SK-N-SH treated with all-trans-retinoic acid at 6 μM for 48 hours (cell line): ENCODE measurements at regions not wholly inside any gene's neighbourhood (a gene's known extent, or its start where the extent isn't known, plus 50 kb on each side); places are given as distances from the start of the nearest gene placed in this dataset.

Source experiments
- ATAC-seq: fragments of 200-7000 bp; cut with Tn5 transposase; 3 replicates; pipeline ENCODE4 v1.9.1; 2020; ENCODE audit warnings: mild to moderate bottlenecking, moderate library complexity
- ARNTL ChIP-seq: fragments of 450-650 bp; formaldehyde crosslinking; IDR thresholded peaks from 2 replicates; pipeline ENCODE4 v1.5.0; 2020; ENCODE audit warnings: low read depth, mild to moderate bottlenecking, moderate library complexity, borderline replicate concordance
- BACH2 ChIP-seq: fragments of 250-450 bp; sonication (Bioruptor Pico); IDR thresholded peaks from 2 replicates; pipeline ENCODE4 v1.9.0; 2021; ENCODE audit warnings: mild to moderate bottlenecking, borderline replicate concordance
- CREB5 ChIP-seq: fragments of 250-450 bp; sonication (Bioruptor Pico); IDR thresholded peaks from 2 replicates; pipeline ENCODE4 v1.5.1; 2020; ENCODE audit warnings: low read depth, mild to moderate bottlenecking, moderate library complexity
- CSDC2 ChIP-seq: fragments of 250-450 bp; sonication (Bioruptor Pico); IDR thresholded peaks from 2 replicates; pipeline ENCODE4 v1.5.0; 2020; ENCODE audit warnings: mild to moderate bottlenecking, moderate library complexity
- ESRRG ChIP-seq: fragments of 250-450 bp; sonication (Bioruptor Pico); IDR thresholded peaks from 2 replicates; pipeline ENCODE4 v1.6.1; 2021; ENCODE audit warnings: mild to moderate bottlenecking
- GLIS3 ChIP-seq: fragments of 250-450 bp; sonication (Bioruptor Pico); IDR thresholded peaks from 2 replicates; pipeline ENCODE4 v1.5.0; 2020; ENCODE audit warnings: mild to moderate bottlenecking, moderate library complexity
- ISL1 ChIP-seq: fragments of 250-450 bp; sonication (Bioruptor Pico); IDR thresholded peaks from 2 replicates; pipeline ENCODE4 v2.1.2; 2022; ENCODE audit warnings: mild to moderate bottlenecking, moderate library complexity
- PPARA ChIP-seq: fragments of 250-450 bp; sonication (Bioruptor Pico); IDR thresholded peaks from 2 replicates; pipeline ENCODE4 v1.5.0; 2020; ENCODE audit warnings: mild to moderate bottlenecking, borderline replicate concordance
- SNAI2 ChIP-seq: fragments of 250-450 bp; sonication (Bioruptor Pico); IDR thresholded peaks from 2 replicates; pipeline ENCODE4 v1.5.0; 2020; ENCODE audit warnings: mild to moderate bottlenecking, moderate library complexity
- TCF4 ChIP-seq: fragments of 250-450 bp; sonication (Bioruptor Pico); IDR thresholded peaks from 2 replicates; pipeline ENCODE4 v1.8.0; 2021; ENCODE audit warnings: mild to moderate bottlenecking, moderate library complexity, borderline replicate concordance
- TOX ChIP-seq: fragments of 250-450 bp; sonication (Bioruptor Pico); IDR thresholded peaks from 2 replicates; pipeline ENCODE4 v1.8.0; 2021; ENCODE audit warnings: mild to moderate bottlenecking, moderate library complexity, borderline replicate concordance
- ZC3H10 ChIP-seq: fragments of 250-450 bp; sonication (Bioruptor Pico); IDR thresholded peaks from 2 replicates; pipeline ENCODE4 v1.5.1; 2021; ENCODE audit warnings: mild to moderate bottlenecking, moderate library complexity
- ZFP3 ChIP-seq: fragments of 250-450 bp; sonication (Bioruptor Pico); IDR thresholded peaks from 2 replicates; pipeline ENCODE4 v1.5.0; 2020; ENCODE audit warnings: mild to moderate bottlenecking, moderate library complexity
- ZFP30 ChIP-seq: fragments of 450-650 bp; formaldehyde crosslinking; IDR thresholded peaks from 2 replicates; pipeline ENCODE4 v1.5.0; 2022; ENCODE audit warnings: mild to moderate bottlenecking, moderate library complexity
- ZNF565 ChIP-seq: fragments of 450-650 bp; formaldehyde crosslinking; conservative IDR thresholded peaks from 2 replicates; pipeline ENCODE4 v1.5.0; 2020; ENCODE audit warnings: low read depth, mild to moderate bottlenecking, moderate library complexity
- ZNF70 ChIP-seq: fragments of 450-650 bp; formaldehyde crosslinking; IDR thresholded peaks from 2 replicates; pipeline ENCODE4 v1.5.0; 2020; ENCODE audit warnings: mild to moderate bottlenecking, moderate library complexity
- ZNF8 ChIP-seq: fragments of 450-650 bp; formaldehyde crosslinking; IDR thresholded peaks from 2 replicates; pipeline ENCODE4 v1.5.0; 2020; ENCODE audit warnings: mild to moderate bottlenecking, moderate library complexity
- TF ChIP-seq, protein P1 (sequence below): fragments of 250-450 bp; sonication (Bioruptor Pico); IDR thresholded peaks from 2 replicates; pipeline ENCODE4 v1.5.1; 2021; ENCODE audit warnings: mild to moderate bottlenecking, moderate library complexity
- TF ChIP-seq, protein P2 (sequence below): fragments of 250-450 bp; sonication (Bioruptor Pico); IDR thresholded peaks from 2 replicates; pipeline ENCODE4 v1.8.0; 2020; ENCODE audit warnings: mild to moderate bottlenecking, moderate library complexity, borderline replicate concordance
- TF ChIP-seq, protein P3 (sequence below): fragments of 250-450 bp; sonication (Bioruptor Pico); IDR thresholded peaks from 2 replicates; pipeline ENCODE4 v1.8.0; 2021; ENCODE audit warnings: low read depth, mild to moderate bottlenecking, moderate library complexity, borderline replicate concordance

- TF ChIP-seq ISL1 (CRISPR knock-in tag) (no peak), ZFP3 (CRISPR knock-in tag) (no peak), SNAI2 (CRISPR knock-in tag) (no peak), ZNF70 (CRISPR knock-in tag) (no peak), BACH2 (CRISPR knock-in tag) (no peak), PPARA (CRISPR knock-in tag) (no peak), ZNF565 (CRISPR knock-in tag) (no peak), ZC3H10 (no peak), TOX (no peak), GLIS3 (CRISPR knock-in tag) (no peak), CSDC2 (CRISPR knock-in tag) (no peak)
- TF ChIP-seq, protein P1, sequence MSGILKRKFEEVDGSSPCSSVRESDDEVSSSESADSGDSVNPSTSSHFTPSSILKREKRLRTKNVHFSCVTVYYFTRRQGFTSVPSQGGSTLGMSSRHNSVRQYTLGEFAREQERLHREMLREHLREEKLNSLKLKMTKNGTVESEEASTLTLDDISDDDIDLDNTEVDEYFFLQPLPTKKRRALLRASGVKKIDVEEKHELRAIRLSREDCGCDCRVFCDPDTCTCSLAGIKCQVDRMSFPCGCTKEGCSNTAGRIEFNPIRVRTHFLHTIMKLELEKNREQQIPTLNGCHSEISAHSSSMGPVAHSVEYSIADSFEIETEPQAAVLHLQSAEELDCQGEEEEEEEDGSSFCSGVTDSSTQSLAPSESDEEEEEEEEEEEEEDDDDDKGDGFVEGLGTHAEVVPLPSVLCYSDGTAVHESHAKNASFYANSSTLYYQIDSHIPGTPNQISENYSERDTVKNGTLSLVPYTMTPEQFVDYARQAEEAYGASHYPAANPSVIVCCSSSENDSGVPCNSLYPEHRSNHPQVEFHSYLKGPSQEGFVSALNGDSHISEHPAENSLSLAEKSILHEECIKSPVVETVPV (CRISPR knock-in tag) = no peak
- TF ChIP-seq, protein P2, sequence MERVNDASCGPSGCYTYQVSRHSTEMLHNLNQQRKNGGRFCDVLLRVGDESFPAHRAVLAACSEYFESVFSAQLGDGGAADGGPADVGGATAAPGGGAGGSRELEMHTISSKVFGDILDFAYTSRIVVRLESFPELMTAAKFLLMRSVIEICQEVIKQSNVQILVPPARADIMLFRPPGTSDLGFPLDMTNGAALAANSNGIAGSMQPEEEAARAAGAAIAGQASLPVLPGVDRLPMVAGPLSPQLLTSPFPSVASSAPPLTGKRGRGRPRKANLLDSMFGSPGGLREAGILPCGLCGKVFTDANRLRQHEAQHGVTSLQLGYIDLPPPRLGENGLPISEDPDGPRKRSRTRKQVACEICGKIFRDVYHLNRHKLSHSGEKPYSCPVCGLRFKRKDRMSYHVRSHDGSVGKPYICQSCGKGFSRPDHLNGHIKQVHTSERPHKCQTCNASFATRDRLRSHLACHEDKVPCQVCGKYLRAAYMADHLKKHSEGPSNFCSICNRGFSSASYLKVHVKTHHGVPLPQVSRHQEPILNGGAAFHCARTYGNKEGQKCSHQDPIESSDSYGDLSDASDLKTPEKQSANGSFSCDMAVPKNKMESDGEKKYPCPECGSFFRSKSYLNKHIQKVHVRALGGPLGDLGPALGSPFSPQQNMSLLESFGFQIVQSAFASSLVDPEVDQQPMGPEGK (CRISPR knock-in tag) = no peak
- TF ChIP-seq, all 23 proteins: peak for 0
- no peak for ATAC-seq
Measured at GRCh38 chr4:111982089-111982488, 163.2 kb upstream of the FAM241A start.

DNA sequence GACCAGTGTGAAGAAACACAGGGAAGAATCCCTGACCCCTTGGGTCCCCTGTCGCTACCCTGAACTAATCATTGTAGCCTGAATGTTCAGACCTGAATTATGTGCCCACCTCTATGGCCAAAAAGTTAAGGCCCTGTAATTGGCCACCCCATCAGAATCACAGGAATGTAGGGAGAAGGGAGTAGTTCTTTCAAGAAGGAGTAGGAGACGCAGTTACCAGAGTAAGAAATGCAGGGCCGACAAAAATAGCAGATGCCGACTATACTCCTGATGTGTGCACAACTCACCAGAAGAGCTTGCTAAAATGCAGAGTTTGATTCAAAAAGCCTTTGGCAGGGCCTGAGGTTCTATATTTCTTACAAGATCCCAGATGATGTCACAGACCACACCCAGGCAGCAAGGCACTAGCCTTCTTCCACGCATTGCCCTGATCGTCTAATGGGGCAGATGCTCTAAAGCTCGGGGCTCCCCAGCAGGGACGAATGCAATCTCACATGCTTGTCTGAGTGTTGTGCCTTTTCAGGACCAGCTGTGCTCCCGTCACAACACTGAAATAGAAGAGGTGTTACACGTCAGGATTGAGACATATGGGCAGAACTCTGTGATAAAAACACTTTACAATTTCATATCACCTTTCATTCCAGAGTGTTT is 161.0 kb upstream of the FAM241A start:
- no peak for ATAC-seq
- TF ChIP-seq, protein P2 (CRISPR knock-in tag) = no peak
- TF ChIP-seq, protein P1 (CRISPR knock-in tag) = no peak
- no peak for TF ChIP-seq ARNTL (CRISPR knock-in tag)
- TF ChIP-seq TOX = no peak
- TF ChIP-seq ZFP3 (CRISPR knock-in tag) = no peak
- no peak for TF ChIP-seq PPARA (CRISPR knock-in tag)
- no peak for TF ChIP-seq CSDC2 (CRISPR knock-in tag)
- TF ChIP-seq TCF4 (CRISPR knock-in tag) = no peak
- TF ChIP-seq ZNF565 (CRISPR knock-in tag) = no peak
- no peak for TF ChIP-seq ISL1 (CRISPR knock-in tag)
- no peak for TF ChIP-seq ESRRG (CRISPR knock-in tag)
- TF ChIP-seq ZFP30 (CRISPR knock-in tag) = no peak
- TF ChIP-seq ZNF70 (CRISPR knock-in tag) = no peak
- TF ChIP-seq GLIS3 (CRISPR knock-in tag) = no peak
- TF ChIP-seq, protein P3, sequence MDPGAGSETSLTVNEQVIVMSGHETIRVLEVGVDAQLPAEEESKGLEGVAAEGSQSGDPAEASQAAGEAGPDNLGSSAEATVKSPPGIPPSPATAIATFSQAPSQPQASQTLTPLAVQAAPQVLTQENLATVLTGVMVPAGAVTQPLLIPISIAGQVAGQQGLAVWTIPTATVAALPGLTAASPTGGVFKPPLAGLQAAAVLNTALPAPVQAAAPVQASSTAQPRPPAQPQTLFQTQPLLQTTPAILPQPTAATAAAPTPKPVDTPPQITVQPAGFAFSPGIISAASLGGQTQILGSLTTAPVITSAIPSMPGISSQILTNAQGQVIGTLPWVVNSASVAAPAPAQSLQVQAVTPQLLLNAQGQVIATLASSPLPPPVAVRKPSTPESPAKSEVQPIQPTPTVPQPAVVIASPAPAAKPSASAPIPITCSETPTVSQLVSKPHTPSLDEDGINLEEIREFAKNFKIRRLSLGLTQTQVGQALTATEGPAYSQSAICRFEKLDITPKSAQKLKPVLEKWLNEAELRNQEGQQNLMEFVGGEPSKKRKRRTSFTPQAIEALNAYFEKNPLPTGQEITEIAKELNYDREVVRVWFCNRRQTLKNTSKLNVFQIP (CRISPR knock-in tag) = no peak

DNA sequence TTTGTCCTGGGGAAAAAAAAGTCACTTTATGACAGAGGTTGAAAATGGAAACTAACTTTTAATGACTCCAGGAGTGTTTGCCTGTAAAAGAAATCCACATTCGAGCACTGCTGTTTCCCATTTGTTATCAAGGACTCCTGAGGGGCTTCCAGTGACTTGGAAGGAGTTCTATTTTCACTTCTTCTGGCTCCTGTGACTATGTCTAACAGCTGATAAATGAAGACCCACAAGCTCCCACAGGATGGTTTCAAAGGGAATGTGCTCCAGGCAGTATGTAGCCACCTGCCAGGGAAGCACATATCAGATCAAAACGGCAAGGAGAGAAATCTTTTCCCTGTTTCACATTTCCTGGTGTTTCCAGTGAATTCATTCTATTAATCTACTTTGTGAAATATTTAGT is 159.8 kb upstream of the FAM241A start:
- TF ChIP-seq, protein P2 (CRISPR knock-in tag) = no peak
- TF ChIP-seq TCF4 (CRISPR knock-in tag) (no peak), ZNF8 (CRISPR knock-in tag) (no peak), SNAI2 (CRISPR knock-in tag) (no peak), ARNTL (CRISPR knock-in tag) (no peak), CREB5 (CRISPR knock-in tag) (no peak), BACH2 (CRISPR knock-in tag) (no peak), PPARA (CRISPR knock-in tag) (no peak)
- TF ChIP-seq, protein P3 (CRISPR knock-in tag) = no peak

More for the DNA sequence above, 159.8 kb upstream of the FAM241A start:
- ATAC-seq = no peak
